ENCODE measurements at regions not wholly inside any gene's neighbourhood (a gene's known extent, or its start where the extent isn't known, plus 50 kb on each side); places are given as distances from the start of the nearest gene placed in this dataset.
A peak's percentile ranks its signal among the peaks of the same experiment; 100 is the strongest.

DNA sequence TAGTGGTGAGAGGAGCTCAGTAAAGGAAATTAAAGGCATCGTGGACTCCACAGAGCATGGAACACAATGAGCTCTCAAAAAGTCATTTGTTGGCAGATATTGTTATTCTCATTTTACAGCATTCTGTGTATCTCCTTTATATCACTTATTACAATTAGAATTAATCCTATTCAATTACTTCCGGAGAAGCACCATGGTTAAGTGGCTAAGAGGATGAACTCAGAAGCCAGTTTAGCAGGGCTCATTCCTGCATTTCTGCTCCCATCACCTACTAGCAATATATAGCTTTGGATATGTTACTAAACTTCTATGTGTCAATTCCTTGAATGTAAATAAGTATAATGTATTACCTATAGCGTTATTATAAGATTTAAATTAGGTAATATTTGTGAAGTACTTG is 683.3 kb downstream of the IRS1 start:
- Histone ChIP-seq H3K4me3 (ENCODE audit: low read depth in 1 of 2, low read length in 2 of 2) (no peak overlapping the region), H3K27me3 (ENCODE audit: insufficient read depth, low read length, poor library complexity) (no peaks in the 10 kb centered on the region), H4K20me1 (ENCODE audit: insufficient read depth, low read length) (no peaks in the 10 kb centered on the region), H3K27ac (ENCODE audit: low read length) (no peak overlapping the region), H3K9ac (ENCODE audit: low read depth, low read length) (no peak overlapping the region), H2AFZ (ENCODE audit: low read depth, low read length) (no peak overlapping the region), H3K4me2 (ENCODE audit: insufficient read depth, low read length) (no peak overlapping the region), H3K4me1 (ENCODE audit: insufficient read depth, low read length) (no peaks in the 10 kb centered on the region), H3K36me3 (ENCODE audit: insufficient read depth, low read length) (no peaks in the 10 kb centered on the region), H3K79me2 (ENCODE audit: insufficient read depth, low read length) (no peaks in the 10 kb centered on the region), H3K9me3 (ENCODE audit: insufficient read depth, low read length, severe bottlenecking) (no peaks in the 10 kb centered on the region)
- TF ChIP-seq, protein P1, sequence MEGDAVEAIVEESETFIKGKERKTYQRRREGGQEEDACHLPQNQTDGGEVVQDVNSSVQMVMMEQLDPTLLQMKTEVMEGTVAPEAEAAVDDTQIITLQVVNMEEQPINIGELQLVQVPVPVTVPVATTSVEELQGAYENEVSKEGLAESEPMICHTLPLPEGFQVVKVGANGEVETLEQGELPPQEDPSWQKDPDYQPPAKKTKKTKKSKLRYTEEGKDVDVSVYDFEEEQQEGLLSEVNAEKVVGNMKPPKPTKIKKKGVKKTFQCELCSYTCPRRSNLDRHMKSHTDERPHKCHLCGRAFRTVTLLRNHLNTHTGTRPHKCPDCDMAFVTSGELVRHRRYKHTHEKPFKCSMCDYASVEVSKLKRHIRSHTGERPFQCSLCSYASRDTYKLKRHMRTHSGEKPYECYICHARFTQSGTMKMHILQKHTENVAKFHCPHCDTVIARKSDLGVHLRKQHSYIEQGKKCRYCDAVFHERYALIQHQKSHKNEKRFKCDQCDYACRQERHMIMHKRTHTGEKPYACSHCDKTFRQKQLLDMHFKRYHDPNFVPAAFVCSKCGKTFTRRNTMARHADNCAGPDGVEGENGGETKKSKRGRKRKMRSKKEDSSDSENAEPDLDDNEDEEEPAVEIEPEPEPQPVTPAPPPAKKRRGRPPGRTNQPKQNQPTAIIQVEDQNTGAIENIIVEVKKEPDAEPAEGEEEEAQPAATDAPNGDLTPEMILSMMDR (IDR thresholded peaks at IDR 0.05; ENCODE audit: borderline replicate concordance, extremely low read depth, low read length, poor library complexity, severe bottlenecking), result no peak
- DNase-seq (no peak), ATAC-seq (ENCODE audit: insufficient read depth, low read depth) (no peak)

DNA sequence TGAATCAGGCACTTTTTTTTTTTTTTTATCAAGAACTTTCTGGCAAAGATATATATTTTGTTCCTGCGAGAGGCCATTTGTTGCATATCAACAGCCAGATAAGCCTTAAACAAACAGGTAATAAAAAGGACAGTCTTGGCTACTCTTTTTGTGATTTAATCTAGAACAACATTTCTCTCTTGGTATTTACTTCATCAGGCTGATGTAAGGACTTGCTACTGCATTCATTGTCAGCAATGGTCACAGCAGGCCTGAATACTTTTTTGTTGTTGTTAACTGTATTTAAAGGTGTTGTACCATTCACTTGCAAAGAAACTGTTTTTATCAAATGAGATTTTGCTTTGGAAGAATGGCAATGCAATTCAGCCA is 683.8 kb downstream of the IRS1 start:
- H3K9me3 ChIP-seq (ENCODE audit: insufficient read depth, low read length, severe bottlenecking), result no peaks in the 10 kb centered on the region
- H2AFZ ChIP-seq (ENCODE audit: low read depth, low read length), result no peak overlapping the region
- ATAC-seq (ENCODE audit: insufficient read depth, low read depth) (no peak), DNase-seq (no peak)
- H3K79me2 ChIP-seq (ENCODE audit: insufficient read depth, low read length), result no peaks in the 10 kb centered on the region
- H3K4me1 ChIP-seq (ENCODE audit: insufficient read depth, low read length), result no peaks in the 10 kb centered on the region
- H3K27me3 ChIP-seq (ENCODE audit: insufficient read depth, low read length, poor library complexity), result no peaks in the 10 kb centered on the region
- no peak overlapping the region for H3K4me2 ChIP-seq (ENCODE audit: insufficient read depth, low read length)
- no peaks in the 10 kb centered on the region for H4K20me1 ChIP-seq (ENCODE audit: insufficient read depth, low read length)
- TF ChIP-seq, protein P1 (IDR thresholded peaks at IDR 0.05; ENCODE audit: borderline replicate concordance, extremely low read depth, low read length, poor library complexity, severe bottlenecking), result no peak
- no peak for TF ChIP-seq EZH2 (IDR thresholded peaks at IDR 0.05; ENCODE audit: borderline replicate concordance, low read depth, low read length, severe bottlenecking)
- no peak overlapping the region for H3K27ac ChIP-seq (ENCODE audit: low read length)
- no peak overlapping the region for H3K4me3 ChIP-seq (ENCODE audit: low read depth in 1 of 2, low read length in 2 of 2)
- no peaks in the 10 kb centered on the region for H3K36me3 ChIP-seq (ENCODE audit: insufficient read depth, low read length)
- no peak overlapping the region for H3K9ac ChIP-seq (ENCODE audit: low read depth, low read length)

DNA sequence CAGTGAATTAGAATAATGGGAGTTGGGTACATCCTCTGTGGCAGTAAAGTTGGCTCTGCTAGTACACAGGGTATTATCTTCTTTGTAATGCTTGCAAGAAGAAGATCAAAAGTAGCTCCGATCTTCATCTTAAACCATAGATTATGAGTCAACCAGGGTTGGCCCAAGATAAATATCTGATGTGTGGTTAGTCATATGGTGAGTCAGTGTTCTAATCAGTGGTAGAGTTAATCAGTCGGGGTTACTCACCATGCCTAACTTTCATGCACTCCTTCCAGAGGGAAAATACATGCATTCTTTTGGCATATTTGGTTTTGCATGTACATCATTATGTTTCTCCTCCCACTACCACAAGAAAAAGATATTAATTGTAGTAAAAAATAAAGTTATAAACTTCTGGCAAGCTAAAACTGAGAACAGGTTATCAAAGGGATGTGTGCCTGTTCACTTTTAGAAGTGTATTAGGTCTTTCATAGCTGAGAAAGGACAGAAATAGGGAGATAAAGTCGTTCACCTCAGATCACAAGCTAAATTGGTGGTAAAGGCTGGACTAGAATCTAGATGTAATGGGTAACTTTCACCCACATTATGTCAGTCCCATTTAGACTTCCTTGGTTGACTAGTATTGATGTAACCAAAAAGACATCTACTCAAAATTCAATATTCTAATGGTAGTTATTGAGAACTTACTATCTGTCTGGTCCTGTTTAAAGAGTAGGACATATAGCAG is 684.4 kb downstream of the IRS1 start:
- no peaks in the 10 kb centered on the region for H3K27me3 ChIP-seq (ENCODE audit: insufficient read depth, low read length, poor library complexity)
- ATAC-seq (ENCODE audit: insufficient read depth, low read depth), result 0 out of 3 replicates have a peak, but pooled peaks have one; percentile 14
- DNase-seq, result no peak
- TF ChIP-seq, protein P1 (IDR thresholded peaks at IDR 0.05; ENCODE audit: borderline replicate concordance, extremely low read depth, low read length, poor library complexity, severe bottlenecking), result no peak
- no peak for TF ChIP-seq EZH2 (IDR thresholded peaks at IDR 0.05; ENCODE audit: borderline replicate concordance, low read depth, low read length, severe bottlenecking)
- H3K4me2 ChIP-seq (ENCODE audit: insufficient read depth, low read length), result no peak overlapping the region
- no peaks in the 10 kb centered on the region for H3K36me3 ChIP-seq (ENCODE audit: insufficient read depth, low read length)
- H2AFZ ChIP-seq (ENCODE audit: low read depth, low read length), result no peak overlapping the region
- H3K4me1 ChIP-seq (ENCODE audit: insufficient read depth, low read length), result no peaks in the 10 kb centered on the region
- H3K9ac ChIP-seq (ENCODE audit: low read depth, low read length), result no peak overlapping the region
- H3K27ac ChIP-seq (ENCODE audit: low read length), result no peak overlapping the region
- H3K9me3 ChIP-seq (ENCODE audit: insufficient read depth, low read length, severe bottlenecking), result no peaks in the 10 kb centered on the region
- no peak overlapping the region for H3K4me3 ChIP-seq (ENCODE audit: low read depth in 1 of 2, low read length in 2 of 2)
- no peaks in the 10 kb centered on the region for H3K79me2 ChIP-seq (ENCODE audit: insufficient read depth, low read length)
- no peaks in the 10 kb centered on the region for H4K20me1 ChIP-seq (ENCODE audit: insufficient read depth, low read length)
